PC-9 (cell line): ENCODE measurements at regions not wholly inside any gene's neighbourhood (a gene's known extent, or its start where the extent isn't known, plus 50 kb on each side); places are given as distances from the start of the nearest gene placed in this dataset.

ENCODE experiments used
- CTCF ChIP-seq: fragments of 200-600 bp; sonication (generic); conservative IDR thresholded peaks from 2 replicates; pipeline ENCODE4 v1.6.1; 2017; ENCODE audit warnings: mixed run types, antibody characterized with exemption, mild to moderate bottlenecking, moderate library complexity
- EZH2 ChIP-seq: fragments of 200-600 bp; sonication (generic); IDR thresholded peaks from 2 replicates; pipeline ENCODE4 v1.8.0; 2017; ENCODE audit warnings: antibody characterized with exemption, low read depth

DNA sequence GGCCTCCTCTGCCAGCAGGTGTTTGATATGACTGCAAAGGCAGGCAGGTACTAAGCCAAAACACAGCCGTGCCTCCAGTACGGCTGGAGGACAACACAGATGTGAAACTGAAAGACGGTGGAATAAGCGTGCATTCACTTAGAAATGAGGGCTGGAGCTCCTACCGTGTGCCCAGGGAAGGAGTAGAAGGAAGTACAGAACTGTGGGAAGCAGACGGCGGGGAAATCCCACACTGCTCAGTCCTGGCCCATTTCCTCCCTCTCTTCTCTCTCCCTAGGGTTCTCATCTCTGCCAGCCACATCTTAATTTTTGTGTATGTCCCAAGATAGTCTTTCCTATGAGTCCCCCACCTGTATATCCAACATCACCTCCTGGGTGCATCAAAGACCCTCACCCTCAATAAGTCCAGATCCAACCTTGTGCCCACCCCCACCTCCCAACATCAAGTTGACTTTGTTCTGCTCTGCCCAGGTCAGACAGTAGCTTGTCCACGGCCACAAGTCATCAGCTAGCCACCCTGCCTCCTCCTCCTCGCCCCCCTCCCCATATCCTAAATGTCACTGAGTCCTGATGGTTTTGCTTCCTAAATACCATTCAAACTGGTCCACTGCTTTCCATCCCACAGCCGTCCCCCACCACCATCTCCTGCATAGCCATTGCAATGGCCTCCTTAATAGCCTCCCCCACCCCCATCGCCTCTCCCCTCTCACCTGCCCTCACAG lies 77.1 kb upstream of the RPL38 start:
- TF ChIP-seq CTCF (no peak), EZH2 (no peak)
